HCT116 (cell line): ENCODE measurements at regions not wholly inside any gene's neighbourhood (a gene's known extent, or its start where the extent isn't known, plus 50 kb on each side); places are given as distances from the start of the nearest gene placed in this dataset.

Source experiments
- ATAC-seq: fragments of 200-7000 bp; cut with Tn5 transposase; 2 replicates; pipeline ENCODE4 v1.9.1; 2020; ENCODE audit warnings: mild to moderate bottlenecking, moderate library complexity
- BruUV-seq: library from RNA; stranded (reverse); fragments of 400-500 nt; replicated peaks from 2 replicates; lab custom pipeline; 2021; lab: Mats Ljungman, UMichigan
- CTCF ChIA-PET: fragments of 300-600 bp; sonication (Branson Sonifier 250); formaldehyde crosslinking; loops from one replicate; lab custom pipeline; 2021; ENCODE audit warnings: antibody characterized with exemption; lab: Charles Lee
- POLR2A ChIA-PET: fragments of 300-600, 350-600 bp; sonication (Branson Sonifier 250); formaldehyde crosslinking; loops from one replicate; lab custom pipeline; 2021; ENCODE audit warnings: antibody characterized with exemption; lab: Charles Lee
- RAD21 ChIA-PET, 2 experiments: fragments of 300-600 bp; sonication (Branson Sonifier 250); formaldehyde crosslinking; loops; one replicate each; lab custom pipeline; 2023; ENCODE audit warnings: low total read pairs in 2 of 2; ENCODE audit not compliant: uncharacterized antibody in 2 of 2, unreplicated experiment in 2 of 2, low non-redundant PET in 1 of 2; lab: Charles Lee
- DNase-seq: peaks from one replicate; pipeline ENCODE4 v3.0.0-alpha.2; 2010; ENCODE audit warnings: low read depth, low spot score
- H2AFZ ChIP-seq: fragments of 200-600 bp; shearing (Covaris generic), sonication (generic); 2 replicates; pipeline ENCODE4 v1.6.1; 2017; ENCODE audit warnings: low read depth, mixed run types, mixed read lengths, antibody characterized with exemption, low read length; ENCODE audit not compliant: poor library complexity, severe bottlenecking
- H3K27ac ChIP-seq: 2 replicates; pipeline ENCODE4 v1.5.1; 2012; ENCODE audit warnings: low read depth, low read length
- H3K27me3 ChIP-seq: fragments of 200-600 bp; sonication (generic); 2 replicates; pipeline ENCODE4 v1.6.1; 2016; ENCODE audit warnings: mixed run types, low read length, mixed read lengths; ENCODE audit not compliant: insufficient read depth
- H3K36me3 ChIP-seq, 2 experiments: fragments of 200-500 bp in 1 of 2; fragments of 200-600 bp in 1 of 2; sonication (Bioruptor generic) in 1 of 2; sonication (generic) in 1 of 2; 2 replicates each; pipeline versions ENCODE4 v1.5.1 to v1.6.1; 2014 to 2016; ENCODE audit warnings: low read length in 2 of 2, inconsistent platforms in 1 of 2, mixed read lengths in 1 of 2, mixed run types in 1 of 2; ENCODE audit not compliant: insufficient read depth in 2 of 2, control insufficient read depth in 1 of 2
- H3K4me1 ChIP-seq, 2 experiments: fragments of 200-600 bp in 1 of 2; sonication (generic) in 1 of 2; 2 replicates each; pipeline versions ENCODE4 v1.5.1 to v1.6.1; 2012 to 2017; ENCODE audit warnings: low read length in 2 of 2, inconsistent platforms in 1 of 2, mild to moderate bottlenecking in 1 of 2, mixed read lengths in 1 of 2, mixed run types in 1 of 2, moderate library complexity in 1 of 2; ENCODE audit not compliant: insufficient read depth in 2 of 2, control insufficient read depth in 1 of 2
- H3K4me2 ChIP-seq: fragments of 200-600 bp; sonication (generic); 2 replicates; pipeline ENCODE4 v1.6.1; 2017; ENCODE audit warnings: mixed run types, low read length, mixed read lengths
- H3K4me3 ChIP-seq, 2 experiments: fragments of 200-600 bp in 1 of 2; sonication (generic) in 1 of 2; replicated peaks in 1 of 2; 2 replicates each; pipeline ENCODE4 v1.5.1; 2011 to 2016; ENCODE audit warnings: low read length in 2 of 2, control low read depth in 1 of 2, low read depth in 1 of 2, mild to moderate bottlenecking in 1 of 2, mixed read lengths in 1 of 2, mixed run types in 1 of 2
- H3K79me2 ChIP-seq: fragments of 200-600 bp; sonication (generic); 2 replicates; pipeline ENCODE4 v1.6.1; 2017; ENCODE audit warnings: mild to moderate bottlenecking, mixed run types, low read length, moderate library complexity, mixed read lengths; ENCODE audit not compliant: insufficient read depth
- H3K9ac ChIP-seq: fragments of 200-600 bp; sonication (generic); 2 replicates; pipeline ENCODE4 v1.6.1; 2016; ENCODE audit warnings: low read length, mixed read lengths
- H3K9me2 ChIP-seq: fragments of 200-600 bp; sonication (generic), shearing (Covaris generic); 2 replicates; pipeline ENCODE4 v1.6.1; 2017; ENCODE audit warnings: mixed run types, mild to moderate bottlenecking, moderate library complexity; ENCODE audit not compliant: insufficient read depth
- H3K9me3 ChIP-seq, 2 experiments: fragments of 200-500 bp in 1 of 2; fragments of 200-600 bp in 1 of 2; sonication (Bioruptor generic) in 1 of 2; sonication (generic) in 1 of 2; 2 replicates each; pipeline ENCODE4 v1.6.1; 2014 to 2017; ENCODE audit warnings: low read length in 2 of 2, mixed read lengths in 2 of 2, inconsistent platforms in 1 of 2, low read depth in 1 of 2, mild to moderate bottlenecking in 1 of 2, mixed run types in 1 of 2, moderate library complexity in 1 of 2; ENCODE audit not compliant: control insufficient read depth in 1 of 2, insufficient read depth in 1 of 2
- H4K20me1 ChIP-seq: fragments of 200-600 bp; sonication (generic), shearing (Covaris generic); 2 replicates; pipeline ENCODE4 v1.6.1; 2017; ENCODE audit warnings: mixed run types, mild to moderate bottlenecking, moderate library complexity; ENCODE audit not compliant: insufficient read depth
- CBX3 ChIP-seq: IDR thresholded peaks from 2 replicates; pipeline ENCODE4 v1.6.1; 2012; ENCODE audit warnings: low read depth
- CEBPB ChIP-seq: IDR thresholded peaks from 2 replicates; pipeline ENCODE4 v1.6.1; 2012; ENCODE audit warnings: low read depth
- EGR1 ChIP-seq: IDR thresholded peaks from 2 replicates; pipeline ENCODE4 v1.6.1; 2012; ENCODE audit warnings: low read depth
- JUND ChIP-seq: IDR thresholded peaks from 2 replicates; pipeline ENCODE4 v1.6.1; 2012
- MAX ChIP-seq: IDR thresholded peaks from 2 replicates; pipeline ENCODE4 v1.6.1; 2012
- POLR2A ChIP-seq: IDR thresholded peaks from 2 replicates; pipeline ENCODE4 v1.7.0; 2011; ENCODE audit warnings: borderline replicate concordance; ENCODE audit not compliant: insufficient read depth, insufficient read length; ENCODE audit errors: extremely low read depth
- POLR2AphosphoS5 ChIP-seq: IDR thresholded peaks from 2 replicates; pipeline ENCODE4 v1.6.1; 2011; ENCODE audit warnings: mild to moderate bottlenecking, low read depth, low read length, moderate library complexity
- RAD21 ChIP-seq: IDR thresholded peaks from 2 replicates; pipeline ENCODE4 v1.6.1; 2012; ENCODE audit warnings: low read depth, mild to moderate bottlenecking
- REST ChIP-seq: IDR thresholded peaks from 2 replicates; pipeline ENCODE4 v1.6.1; 2012; ENCODE audit warnings: low read depth
- SIN3A ChIP-seq: IDR thresholded peaks from 2 replicates; pipeline ENCODE4 v1.6.1; 2012; ENCODE audit warnings: low read depth
- SP1 ChIP-seq: IDR thresholded peaks from 2 replicates; pipeline ENCODE4 v1.6.1; 2012; ENCODE audit warnings: low read depth
- SRF ChIP-seq: IDR thresholded peaks from 2 replicates; pipeline ENCODE4 v1.6.1; 2012; ENCODE audit warnings: low read depth
- TCF7L2 ChIP-seq: IDR thresholded peaks from 2 replicates; pipeline ENCODE4 v1.7.0; 2011; ENCODE audit warnings: borderline replicate concordance, inconsistent platforms; ENCODE audit not compliant: insufficient read depth, insufficient read length; ENCODE audit errors: extremely low read depth
- ZBTB33 ChIP-seq: IDR thresholded peaks from 2 replicates; pipeline ENCODE4 v1.6.1; 2011; ENCODE audit warnings: mild to moderate bottlenecking, low read length, moderate library complexity; ENCODE audit not compliant: insufficient replicate concordance; ENCODE audit errors: extremely low read depth
- ZFX ChIP-seq: fragments of 450-650 bp; IDR thresholded peaks from 2 replicates; pipeline ENCODE4 v1.6.1; 2017
- intact Hi-C: fragments of 100-400 bp; cut with micrococcal nuclease; formaldehyde crosslinking; loops from 2 replicates; pipeline ENCODE4 v1.10.0; 2022

GRCh38 chr12:75666939-75667334, 155.5 kb upstream of the KRR1 start:
- BruUV-seq = no TSS peak
- Histone ChIP-seq H3K27ac (peak overlapping the region; percentile 99), H3K4me2 (peak overlapping the region; percentile 57), H3K79me2 (no peaks in the 10 kb centered on the region), H3K27me3 (no peaks in the 10 kb centered on the region), H3K9me3 (no peaks in the 10 kb centered on the region), H4K20me1 (no peaks in the 10 kb centered on the region), H2AFZ (no peak overlapping the region)
- POLR2A ChIA-PET = interaction anchor here (0.6 to 2.5 kb wide), 20 partner anchors 8 to 113 kb away, joined by 3 to 10 read pairs (median 4); no protein-coding TSS in a partner anchor
- ATAC-seq = peak; percentile 73
- peak; percentile 54 for DNase-seq
- no peak for TF ChIP-seq ZFX
- TF ChIP-seq SIN3A = no peak; the same call in 1 of the 2 replicates
- peak; percentile 61 for TF ChIP-seq JUND
- TF ChIP-seq RAD21 = no peak; the same call in 1 of the 2 replicates
- TF ChIP-seq SP1 = peak; percentile 68
- TF ChIP-seq REST = no peak
- TF ChIP-seq SRF = no peak
- peak; percentile 95 for TF ChIP-seq TCF7L2
- TF ChIP-seq ZBTB33 = no peak
- no peak for TF ChIP-seq POLR2A
- peak; percentile 85 for TF ChIP-seq EGR1
- peak; percentile 72; the same call in 1 of the 2 replicates for TF ChIP-seq CBX3
- TF ChIP-seq POLR2AphosphoS5 = peak; percentile 66
- no peak for TF ChIP-seq MAX
- 0 out of 2 replicates have a peak, but pooled peaks have one; percentile 34 for TF ChIP-seq CEBPB
- TF ChIP-seq, all 23 proteins: peak for 7
- Histone ChIP-seq H3K4me1 (peaks cover 67 to 79% of the 10 kb centered on the region in 2 experiments), H3K36me3 (0 out of 4 replicates have a peak, but pooled peaks cover 0 to 3% of the 10 kb centered on the region in 2 experiments), H3K4me3 (no peak overlapping the region), H3K9me2 (no peaks in the 10 kb centered on the region), H3K9ac (peak overlapping the region; percentile 47)
- ChIA-PET CTCF (interaction anchor here (0.9 kb wide), 1 partner anchor 140 kb away, joined by 3 read pairs; no protein-coding TSS in a partner anchor), RAD21 (interaction anchor here (0.6 to 1.1 kb wide), 3 partner anchors 25 to 164 kb away, joined by 3 to 4 read pairs (median 3); no protein-coding TSS in a partner anchor)
- intact Hi-C loops = no loop called here
